ENCODE measurements at regions not wholly inside any gene's neighbourhood (a gene's known extent, or its start where the extent isn't known, plus 50 kb on each side); places are given as distances from the start of the nearest gene placed in this dataset.

GRCh38 chr18:59059140-59059539 lies 80.5 kb upstream of the SEC11C start:
- H3K27ac Mint-ChIP-seq = no peak overlapping the region
- H3K27me3 Mint-ChIP-seq = peaks cover 15% of the 10 kb centered on the region
- TF ChIP-seq CTCF (IDR thresholded peaks at IDR 0.05; ENCODE audit: unreplicated experiment) = no peak
- no peaks in the 10 kb centered on the region for H3K9me3 Mint-ChIP-seq (ENCODE audit: low read depth)
- DNase-seq (ENCODE audit: low spot score, unreplicated experiment) = no peak
- peaks cover 10% of the 10 kb centered on the region for H3K4me1 Mint-ChIP-seq (ENCODE audit: low read depth)
- H3K36me3 Mint-ChIP-seq (ENCODE audit: insufficient read depth) = no peaks in the 10 kb centered on the region
- no peak overlapping the region for H3K4me3 Mint-ChIP-seq (ENCODE audit: low read depth)

DNA sequence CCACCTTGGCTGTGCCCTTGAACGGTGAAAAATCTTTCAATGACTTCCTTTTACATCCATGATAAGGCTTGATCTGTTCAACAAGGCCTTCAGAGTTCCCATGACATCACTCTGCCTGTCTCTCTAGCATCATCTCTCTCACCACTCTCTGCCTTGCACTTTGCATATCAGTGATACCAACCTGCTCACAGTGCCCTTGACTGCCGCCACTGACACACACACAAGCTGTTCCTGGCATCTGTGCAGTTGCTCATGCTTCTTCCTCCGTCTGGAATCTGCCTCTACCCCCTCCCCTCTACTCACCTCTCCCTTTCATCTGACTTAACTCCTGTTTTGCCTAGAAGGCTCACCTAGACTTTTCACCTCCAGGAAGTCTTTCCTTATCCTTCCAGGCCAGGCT lies 79.1 kb upstream of the SEC11C start:
- Mint-ChIP-seq H3K27ac (no peak overlapping the region), H3K27me3 (peaks cover 15% of the 10 kb centered on the region), H3K4me1 (ENCODE audit: low read depth) (peaks cover 2% of the 10 kb centered on the region), H3K9me3 (ENCODE audit: low read depth) (no peaks in the 10 kb centered on the region), H3K4me3 (ENCODE audit: low read depth) (no peak overlapping the region), H3K36me3 (ENCODE audit: insufficient read depth) (no peaks in the 10 kb centered on the region)
- no peak for TF ChIP-seq CTCF (IDR thresholded peaks at IDR 0.05; ENCODE audit: unreplicated experiment)
- DNase-seq (ENCODE audit: low spot score, unreplicated experiment) = no peak

DNA sequence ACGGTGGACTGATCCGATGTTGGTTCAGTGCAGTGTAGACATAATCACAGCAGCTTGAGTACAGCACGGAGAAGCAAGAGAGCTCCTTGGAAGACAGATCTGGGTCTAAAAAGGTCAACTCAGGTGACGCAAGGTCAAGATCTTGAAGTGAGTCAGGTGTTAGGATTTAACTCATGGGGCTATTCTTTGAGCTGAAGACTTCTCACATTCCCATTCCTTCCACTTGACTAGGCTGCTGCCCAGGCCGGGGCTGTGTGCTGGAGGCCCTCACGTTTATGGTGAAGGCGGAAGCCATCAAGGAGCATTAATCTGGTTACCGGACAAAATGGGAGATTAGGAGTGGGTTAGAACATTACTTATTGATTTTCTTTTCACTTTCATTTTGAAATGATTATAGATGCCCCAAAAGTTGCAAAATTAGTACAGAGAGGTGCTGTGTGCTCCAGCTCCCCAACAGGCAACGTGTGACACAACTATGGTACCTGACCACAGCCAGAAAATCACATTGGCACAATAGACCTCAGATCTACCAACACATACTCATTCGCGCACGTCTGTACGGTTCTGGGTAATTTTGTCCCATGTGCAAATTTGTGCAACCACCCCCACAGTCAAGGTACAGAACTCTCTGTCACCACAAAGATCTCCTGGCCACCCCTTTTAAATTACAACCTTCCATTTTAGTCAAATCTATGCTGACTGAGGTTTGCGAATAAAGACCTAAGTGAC lies 77.6 kb upstream of the SEC11C start:
- no peak for DNase-seq (ENCODE audit: low spot score, unreplicated experiment)
- Mint-ChIP-seq H3K27me3 (peaks cover 15% of the 10 kb centered on the region), H3K36me3 (ENCODE audit: insufficient read depth) (no peaks in the 10 kb centered on the region), H3K9me3 (ENCODE audit: low read depth) (no peaks in the 10 kb centered on the region), H3K4me3 (ENCODE audit: low read depth) (no peak overlapping the region), H3K4me1 (ENCODE audit: low read depth) (peaks cover 4% of the 10 kb centered on the region), H3K27ac (no peak overlapping the region)
- no peak for TF ChIP-seq CTCF (IDR thresholded peaks at IDR 0.05; ENCODE audit: unreplicated experiment)

DNA sequence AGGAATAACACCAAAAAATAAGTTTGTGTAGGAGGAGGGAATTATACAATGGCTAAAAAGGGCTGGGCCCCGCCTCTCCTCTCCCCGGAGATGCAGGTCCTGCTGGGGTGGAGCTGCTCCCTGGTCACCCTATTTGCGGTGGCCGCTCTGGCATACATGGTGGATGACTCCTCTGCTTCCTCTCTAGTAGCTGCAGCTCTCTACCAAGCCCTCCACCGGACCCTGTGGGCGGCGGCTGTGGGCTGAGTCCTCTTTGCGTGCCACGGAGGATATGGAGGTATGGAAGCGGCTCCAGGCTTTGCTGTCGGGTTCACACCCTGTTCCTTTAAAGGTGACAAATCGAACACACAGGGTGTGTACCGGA lies 77.1 kb upstream of the SEC11C start:
- H3K27ac Mint-ChIP-seq = no peak overlapping the region
- no peaks in the 10 kb centered on the region for H3K36me3 Mint-ChIP-seq (ENCODE audit: insufficient read depth)
- H3K4me1 Mint-ChIP-seq (ENCODE audit: low read depth) = peaks cover 4% of the 10 kb centered on the region
- H3K4me3 Mint-ChIP-seq (ENCODE audit: low read depth) = no peak overlapping the region
- DNase-seq (ENCODE audit: low spot score, unreplicated experiment) = no peak
- TF ChIP-seq CTCF (IDR thresholded peaks at IDR 0.05; ENCODE audit: unreplicated experiment) = no peak
- H3K9me3 Mint-ChIP-seq (ENCODE audit: low read depth) = no peaks in the 10 kb centered on the region
- peaks cover 15% of the 10 kb centered on the region for H3K27me3 Mint-ChIP-seq

DNA sequence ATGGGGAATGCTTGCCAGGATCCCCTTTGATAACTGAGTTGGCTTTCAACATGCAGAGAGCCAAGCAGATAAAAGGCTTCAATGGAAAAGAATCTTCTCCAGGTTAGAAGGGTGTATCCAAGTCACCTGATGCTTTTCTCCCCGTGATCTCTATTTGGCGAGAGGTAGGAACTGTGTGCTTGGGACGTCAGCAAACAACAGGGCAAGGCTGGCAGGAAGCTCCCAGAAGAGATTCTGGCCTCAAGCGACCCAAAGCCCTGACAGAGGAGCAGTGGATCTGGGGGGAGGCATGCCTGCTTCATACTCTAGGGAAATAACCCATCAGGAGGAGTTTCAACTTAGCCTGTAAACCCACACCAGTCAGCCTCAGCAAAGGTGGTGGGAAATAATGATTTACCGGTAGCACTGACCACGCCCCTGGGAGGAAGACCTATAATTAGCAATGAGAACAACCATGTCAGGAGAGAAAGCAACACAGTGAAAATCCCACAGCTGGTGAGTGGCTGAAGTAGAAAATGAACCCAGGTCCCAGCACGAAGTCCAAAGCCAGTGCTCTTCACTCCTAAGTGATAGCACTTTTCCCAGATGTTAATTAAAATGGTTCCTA lies 76.3 kb upstream of the SEC11C start:
- Mint-ChIP-seq H3K4me3 (ENCODE audit: low read depth) (no peak overlapping the region), H3K27ac (no peak overlapping the region), H3K4me1 (ENCODE audit: low read depth) (peaks cover 4% of the 10 kb centered on the region), H3K9me3 (ENCODE audit: low read depth) (no peaks in the 10 kb centered on the region), H3K36me3 (ENCODE audit: insufficient read depth) (no peaks in the 10 kb centered on the region), H3K27me3 (peaks cover 15% of the 10 kb centered on the region)
- DNase-seq (ENCODE audit: low spot score, unreplicated experiment) = no peak
- TF ChIP-seq CTCF (IDR thresholded peaks at IDR 0.05; ENCODE audit: unreplicated experiment) = no peak
